ENCODE measurements at regions not wholly inside any gene's neighbourhood (a gene's known extent, or its start where the extent isn't known, plus 50 kb on each side); places are given as distances from the start of the nearest gene placed in this dataset.

- no peak for DNase-seq (ENCODE audit: low spot score)
These were observed 50.0 kb upstream of the LHX5 start for GRCh38 chr12:113521708-113522107.

Measured in RKO (cell line).